Ovary (tissue), 3 donors: ENCODE measurements at regions not wholly inside any gene's neighbourhood (a gene's known extent, or its start where the extent isn't known, plus 50 kb on each side); places are given as distances from the start of the nearest gene placed in this dataset.

Experiments used
- CTCF ChIP-seq, 3 donors: fragments of 450-650 bp in 2 of 3; fragments of 200-600 bp in 1 of 3; IDR thresholded peaks; one replicate each; pipeline versions ENCODE4 v1.5.1 to v1.8.0; 2016 to 2022; ENCODE audit warnings: antibody characterized with exemption in 3 of 3, mild to moderate bottlenecking in 1 of 3
- EP300 ChIP-seq: sonication (generic); formaldehyde crosslinking; IDR thresholded peaks from one replicate; pipeline ENCODE4 v1.6.1; 2017; ENCODE audit warnings: antibody characterized with exemption
- POLR2A ChIP-seq: fragments of 450-650 bp; IDR thresholded peaks from one replicate; pipeline ENCODE4 v1.6.1; 2017; ENCODE audit warnings: antibody characterized with exemption, mild to moderate bottlenecking, moderate library complexity
- donor health status: DM: no; HTN: no; CAD: no.

GRCh38 chr18:66873899-66874298 is 270.0 kb upstream of the CDH19 start:
- TF ChIP-seq CTCF (IDR thresholded peaks at IDR 0.05) (no peak), EP300 (no peak), POLR2A (no peak)
